Mesenchymal stem cell (in vitro differentiated cells and primary cell): ENCODE measurements at regions not wholly inside any gene's neighbourhood (a gene's known extent, or its start where the extent isn't known, plus 50 kb on each side); places are given as distances from the start of the nearest gene placed in this dataset.

ENCODE experiments used
- DNase-seq: peaks from one replicate; pipeline ENCODE4 v3.0.0-alpha.2; 2013
- H2AFZ ChIP-seq: one replicate; pipeline ENCODE4 v1.6.1; 2013; ENCODE audit warnings: low read depth, mild to moderate bottlenecking, control low read depth, inconsistent platforms, low read length, moderate library complexity
- H2AK5ac ChIP-seq: 2 replicates; pipeline ENCODE4 v1.6.1; 2013; ENCODE audit warnings: low read length, moderate library complexity, mild to moderate bottlenecking, inconsistent platforms; ENCODE audit not compliant: severe bottlenecking
- H2BK120ac ChIP-seq: one replicate; pipeline ENCODE4 v1.6.1; 2013; ENCODE audit warnings: low read depth, mild to moderate bottlenecking, inconsistent platforms, low read length, moderate library complexity
- H2BK12ac ChIP-seq, 2 experiments: one replicate each; pipeline ENCODE4 v1.6.1; 2013; ENCODE audit warnings: inconsistent platforms in 2 of 2, low read length in 2 of 2, mild to moderate bottlenecking in 2 of 2, moderate library complexity in 2 of 2, control low read depth in 1 of 2
- H2BK15ac ChIP-seq: one replicate; pipeline ENCODE4 v1.6.1; 2013; ENCODE audit warnings: mild to moderate bottlenecking, low read depth, inconsistent platforms; ENCODE audit not compliant: poor library complexity, severe bottlenecking
- H2BK5ac ChIP-seq: 2 replicates; pipeline ENCODE4 v1.6.1; 2013; ENCODE audit warnings: low read depth, mild to moderate bottlenecking, low read length, control low read depth, inconsistent platforms; ENCODE audit not compliant: poor library complexity, severe bottlenecking
- H3K14ac ChIP-seq, 2 experiments: one replicate each; pipeline ENCODE4 v1.6.1; 2013; ENCODE audit warnings: inconsistent platforms in 2 of 2, low read length in 2 of 2, control low read depth in 1 of 2, mild to moderate bottlenecking in 1 of 2, moderate library complexity in 1 of 2
- H3K18ac ChIP-seq, 2 experiments: one replicate each; pipeline ENCODE4 v1.6.1; 2013; ENCODE audit warnings: inconsistent platforms in 2 of 2, low read length in 2 of 2, control low read depth in 1 of 2, low read depth in 1 of 2, mild to moderate bottlenecking in 1 of 2
- H3K23ac ChIP-seq, 2 experiments: one replicate each; pipeline ENCODE4 v1.6.1; 2013; ENCODE audit warnings: inconsistent platforms in 2 of 2, low read length in 2 of 2, mild to moderate bottlenecking in 2 of 2, moderate library complexity in 2 of 2, control low read depth in 1 of 2
- H3K27ac ChIP-seq: 2 replicates; pipeline ENCODE4 v1.5.1; 2013; ENCODE audit warnings: mild to moderate bottlenecking, moderate library complexity, low read length, control low read depth, inconsistent platforms; ENCODE audit not compliant: poor library complexity, severe bottlenecking
- H3K27me3 ChIP-seq, 2 experiments: 2 replicates each; pipeline versions ENCODE4 v1.6.1 to v1.7.0; 2013; ENCODE audit warnings: low read length in 2 of 2, mild to moderate bottlenecking in 2 of 2, moderate library complexity in 2 of 2, control low read depth in 1 of 2, inconsistent platforms in 1 of 2; ENCODE audit not compliant: control insufficient read depth in 1 of 2, insufficient read depth in 1 of 2
- H3K36me3 ChIP-seq, 2 experiments: 2 replicates each; pipeline versions ENCODE4 v1.6.1 to v1.7.0; 2013; ENCODE audit warnings: low read length in 2 of 2, control low read depth in 1 of 2, inconsistent platforms in 1 of 2, low read depth in 1 of 2, mild to moderate bottlenecking in 1 of 2; ENCODE audit not compliant: insufficient read depth in 2 of 2, control insufficient read depth in 1 of 2
- H3K4ac ChIP-seq, 2 experiments: one replicate each; pipeline ENCODE4 v1.6.1; 2013; ENCODE audit warnings: inconsistent platforms in 2 of 2, low read length in 2 of 2, mild to moderate bottlenecking in 2 of 2, moderate library complexity in 2 of 2, control low read depth in 1 of 2, low read depth in 1 of 2
- H3K4me1 ChIP-seq: 2 replicates; pipeline ENCODE4 v1.6.1; 2013; ENCODE audit warnings: low read depth, low read length, control low read depth; ENCODE audit not compliant: control insufficient read depth, insufficient read depth
- H3K4me2 ChIP-seq: 2 replicates; pipeline ENCODE4 v1.6.1; 2013; ENCODE audit warnings: low read length, mild to moderate bottlenecking, inconsistent platforms; ENCODE audit not compliant: poor library complexity, severe bottlenecking
- H3K4me3 ChIP-seq, 2 experiments: 2 replicates each; pipeline versions ENCODE4 v1.5.1 to v1.7.0; 2013; ENCODE audit warnings: low read length in 2 of 2, mild to moderate bottlenecking in 2 of 2, control low read depth in 1 of 2, low read depth in 1 of 2; ENCODE audit not compliant: insufficient read depth in 1 of 2
- H3K79me1 ChIP-seq: replicated peaks from 2 replicates; pipeline ENCODE4 v1.6.1; 2013; ENCODE audit warnings: mild to moderate bottlenecking, control low read depth, low read length, inconsistent platforms; ENCODE audit not compliant: poor library complexity, severe bottlenecking
- H3K9ac ChIP-seq: 2 replicates; pipeline ENCODE4 v1.7.0; 2013; ENCODE audit warnings: mild to moderate bottlenecking, low read length, moderate library complexity
- H3K9me3 ChIP-seq: 2 replicates; pipeline ENCODE4 v1.7.0; 2013; ENCODE audit warnings: mild to moderate bottlenecking, low read length; ENCODE audit not compliant: control insufficient read depth
- H4K8ac ChIP-seq: one replicate; pipeline ENCODE4 v1.6.1; 2013; ENCODE audit warnings: inconsistent platforms, mild to moderate bottlenecking, low read length, moderate library complexity
- H4K91ac ChIP-seq: one replicate; pipeline ENCODE4 v1.6.1; 2013; ENCODE audit warnings: mild to moderate bottlenecking, low read length, inconsistent platforms
- WGBS: methylation state at CpG from one replicate; pipeline ENCODE4 v1.1.7; 2013; ENCODE audit warnings: mixed read lengths; 5-methylcytosine and 5-hydroxymethylcytosine counted together

- H3K4ac ChIP-seq: no peak overlapping the region
- no peaks in the 10 kb centered on the region for H3K4me1 ChIP-seq
- WGBS: 84% methylated on average over 7 of the region's 7 CpGs
- H4K8ac ChIP-seq: peak overlapping the region; percentile 64
- peak overlapping the region; percentile 61 for H4K91ac ChIP-seq
- no peak for DNase-seq
- H3K18ac ChIP-seq: no peak overlapping the region
- no peak overlapping the region for H3K14ac ChIP-seq
- H3K23ac ChIP-seq: no peak overlapping the region
- H3K27ac ChIP-seq: no peak overlapping the region
- no peak overlapping the region for H2BK5ac ChIP-seq
- H2BK120ac ChIP-seq: no peak overlapping the region
- H3K4me3 ChIP-seq: no peak overlapping the region
- H3K9ac ChIP-seq: no peak overlapping the region
- no peak overlapping the region for H2BK15ac ChIP-seq
- no peaks in the 10 kb centered on the region for H3K27me3 ChIP-seq
- no peak overlapping the region for H3K4me2 ChIP-seq
- H3K36me3 ChIP-seq: no peaks in the 10 kb centered on the region
- H3K79me1 ChIP-seq: no peaks in the 10 kb centered on the region
- H2BK12ac ChIP-seq: no peak overlapping the region
- no peak overlapping the region for H2AK5ac ChIP-seq
- no peak overlapping the region for H2AFZ ChIP-seq
- no peaks in the 10 kb centered on the region for H3K9me3 ChIP-seq
Measured at GRCh38 chr15:96494505-96494904, 164.0 kb downstream of the NR2F2 start.

- H3K27ac ChIP-seq: no peak overlapping the region
- no peak overlapping the region for H2BK120ac ChIP-seq
- no peaks in the 10 kb centered on the region for H3K9me3 ChIP-seq
- H3K27me3 ChIP-seq: no peaks in the 10 kb centered on the region
- no peak overlapping the region for H4K91ac ChIP-seq
- no peak overlapping the region for H3K9ac ChIP-seq
- no peaks in the 10 kb centered on the region for H3K36me3 ChIP-seq
- H2BK12ac ChIP-seq: no peak overlapping the region
- no peak overlapping the region for H3K4me2 ChIP-seq
- H2BK5ac ChIP-seq: no peak overlapping the region
- no peak overlapping the region for H3K18ac ChIP-seq
- H2BK15ac ChIP-seq: no peak overlapping the region
- no peak overlapping the region for H3K23ac ChIP-seq
- no peak for DNase-seq
- H3K4me1 ChIP-seq: no peaks in the 10 kb centered on the region
- 90% methylated on average over 4 of the region's 5 CpGs for WGBS
- H3K14ac ChIP-seq: no peak overlapping the region
- H2AFZ ChIP-seq: no peak overlapping the region
- H3K4me3 ChIP-seq: no peak overlapping the region
- H3K79me1 ChIP-seq: no peaks in the 10 kb centered on the region
- no peak overlapping the region for H2AK5ac ChIP-seq
- no peak overlapping the region for H4K8ac ChIP-seq
- H3K4ac ChIP-seq: no peak overlapping the region
Measured at GRCh38 chr15:96495386-96495785, 164.9 kb downstream of the NR2F2 start.

- no peak overlapping the region for H2BK5ac ChIP-seq
- H3K9me3 ChIP-seq: no peaks in the 10 kb centered on the region
- no peaks in the 10 kb centered on the region for H3K27me3 ChIP-seq
- no peak overlapping the region for H3K23ac ChIP-seq
- WGBS: 76% methylated on average over 5 of the region's 7 CpGs
- no peak overlapping the region for H3K4me2 ChIP-seq
- H2BK12ac ChIP-seq: no peak overlapping the region
- H2BK120ac ChIP-seq: no peak overlapping the region
- H3K36me3 ChIP-seq: no peaks in the 10 kb centered on the region
- H3K4me3 ChIP-seq: no peak overlapping the region
- DNase-seq: no peak
- no peak overlapping the region for H2AFZ ChIP-seq
- H2AK5ac ChIP-seq: no peak overlapping the region
- H2BK15ac ChIP-seq: no peak overlapping the region
- H3K18ac ChIP-seq: no peak overlapping the region
- no peak overlapping the region for H3K14ac ChIP-seq
- H3K9ac ChIP-seq: no peak overlapping the region
- no peak overlapping the region for H3K27ac ChIP-seq
- no peaks in the 10 kb centered on the region for H3K79me1 ChIP-seq
- no peaks in the 10 kb centered on the region for H3K4me1 ChIP-seq
- H3K4ac ChIP-seq: no peak overlapping the region
- H4K8ac ChIP-seq: no peak overlapping the region
- no peak overlapping the region for H4K91ac ChIP-seq
Measured at GRCh38 chr15:96497951-96498350, 167.5 kb downstream of the NR2F2 start.

GRCh38 chr15:96500508-96500907 lies 170.0 kb downstream of the NR2F2 start:
- Histone ChIP-seq H3K14ac (no peak overlapping the region), H4K8ac (no peak overlapping the region), H2AK5ac (no peak overlapping the region), H3K4me2 (no peak overlapping the region), H3K79me1 (no peaks in the 10 kb centered on the region), H3K27me3 (peaks cover 0 to under 1% of the 10 kb centered on the region in 2 experiments), H3K4me1 (no peaks in the 10 kb centered on the region), H3K36me3 (no peaks in the 10 kb centered on the region), H2AFZ (no peak overlapping the region), H3K4me3 (no peak overlapping the region), H3K23ac (no peak overlapping the region), H2BK12ac (no peak overlapping the region), H3K27ac (no peak overlapping the region), H3K9me3 (no peaks in the 10 kb centered on the region), H4K91ac (no peak overlapping the region), H2BK15ac (no peak overlapping the region), H2BK120ac (no peak overlapping the region), H2BK5ac (no peak overlapping the region), H3K18ac (no peak overlapping the region), H3K4ac (no peak overlapping the region), H3K9ac (no peak overlapping the region)
- 76% methylated on average over 3 of the region's 5 CpGs for WGBS
- no peak for DNase-seq
